Left ventricle myocardium inferior (tissue), 1 donor: ENCODE measurements at regions not wholly inside any gene's neighbourhood (a gene's known extent, or its start where the extent isn't known, plus 50 kb on each side); places are given as distances from the start of the nearest gene placed in this dataset.

Source experiments
- DNase-seq: peaks from one replicate; pipeline ENCODE4 v3.0.0-alpha.2; 2020
- H3K27ac ChIP-seq: fragments of 200-600 bp; replicated peaks from 2 replicates; pipeline ENCODE4 v1.8.0; 2021
- H3K27me3 ChIP-seq: fragments of 200-600 bp; 2 replicates; pipeline ENCODE4 v1.8.0; 2021; ENCODE audit warnings: low read depth
- H3K36me3 ChIP-seq: fragments of 200-600 bp; 2 replicates; pipeline ENCODE4 v1.8.0; 2021
- H3K4me1 ChIP-seq: fragments of 200-600 bp; 2 replicates; pipeline ENCODE4 v1.8.0; 2021
- H3K4me3 ChIP-seq: fragments of 200-600 bp; 2 replicates; pipeline ENCODE4 v1.8.0; 2021; ENCODE audit warnings: mild to moderate bottlenecking, moderate library complexity
- H3K9me3 ChIP-seq: fragments of 200-600 bp; replicated peaks from 2 replicates; pipeline ENCODE4 v1.8.0; 2021
- CTCF ChIP-seq: fragments of 200-600 bp; IDR thresholded peaks from 2 replicates; pipeline ENCODE4 v1.8.0; 2021; ENCODE audit warnings: antibody characterized with exemption, mild to moderate bottlenecking, borderline replicate concordance
- intact Hi-C: fragments of 100-400 bp; cut with micrococcal nuclease; formaldehyde crosslinking; loops from one replicate; pipeline ENCODE4 v1.11.0; 2022
- donor health status: DM: no; HTN: yes; CAD: no; lungs with severe emphysema.

DNA sequence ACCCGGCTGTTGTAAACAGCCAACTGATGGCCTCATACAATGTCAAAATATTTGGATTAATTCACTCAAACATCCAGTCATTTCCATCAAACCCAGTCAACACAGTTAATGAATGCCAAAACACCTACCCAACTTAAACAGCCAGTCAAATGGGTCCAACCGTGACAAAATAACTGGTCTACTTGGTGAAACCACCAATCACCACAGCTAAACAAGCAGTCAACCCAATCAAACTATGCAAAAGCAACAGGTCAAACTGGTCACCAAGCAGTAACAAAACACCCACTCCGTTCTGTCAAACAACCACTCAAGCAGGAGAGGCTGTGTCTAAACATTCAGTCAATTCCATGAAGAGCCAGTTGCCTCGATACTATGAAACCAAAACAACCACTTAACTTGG, 119.2 kb downstream of the FOXD2 start:
- Histone ChIP-seq H3K9me3 (no peaks in the 10 kb centered on the region), H3K27me3 (peaks cover 88% of the 10 kb centered on the region), H3K4me1 (peaks cover 14% of the 10 kb centered on the region), H3K27ac (no peak overlapping the region), H3K4me3 (no peak overlapping the region), H3K36me3 (no peaks in the 10 kb centered on the region)
- intact Hi-C loops, result no loop called here
- TF ChIP-seq CTCF, result no peak
- no peak for DNase-seq

DNA sequence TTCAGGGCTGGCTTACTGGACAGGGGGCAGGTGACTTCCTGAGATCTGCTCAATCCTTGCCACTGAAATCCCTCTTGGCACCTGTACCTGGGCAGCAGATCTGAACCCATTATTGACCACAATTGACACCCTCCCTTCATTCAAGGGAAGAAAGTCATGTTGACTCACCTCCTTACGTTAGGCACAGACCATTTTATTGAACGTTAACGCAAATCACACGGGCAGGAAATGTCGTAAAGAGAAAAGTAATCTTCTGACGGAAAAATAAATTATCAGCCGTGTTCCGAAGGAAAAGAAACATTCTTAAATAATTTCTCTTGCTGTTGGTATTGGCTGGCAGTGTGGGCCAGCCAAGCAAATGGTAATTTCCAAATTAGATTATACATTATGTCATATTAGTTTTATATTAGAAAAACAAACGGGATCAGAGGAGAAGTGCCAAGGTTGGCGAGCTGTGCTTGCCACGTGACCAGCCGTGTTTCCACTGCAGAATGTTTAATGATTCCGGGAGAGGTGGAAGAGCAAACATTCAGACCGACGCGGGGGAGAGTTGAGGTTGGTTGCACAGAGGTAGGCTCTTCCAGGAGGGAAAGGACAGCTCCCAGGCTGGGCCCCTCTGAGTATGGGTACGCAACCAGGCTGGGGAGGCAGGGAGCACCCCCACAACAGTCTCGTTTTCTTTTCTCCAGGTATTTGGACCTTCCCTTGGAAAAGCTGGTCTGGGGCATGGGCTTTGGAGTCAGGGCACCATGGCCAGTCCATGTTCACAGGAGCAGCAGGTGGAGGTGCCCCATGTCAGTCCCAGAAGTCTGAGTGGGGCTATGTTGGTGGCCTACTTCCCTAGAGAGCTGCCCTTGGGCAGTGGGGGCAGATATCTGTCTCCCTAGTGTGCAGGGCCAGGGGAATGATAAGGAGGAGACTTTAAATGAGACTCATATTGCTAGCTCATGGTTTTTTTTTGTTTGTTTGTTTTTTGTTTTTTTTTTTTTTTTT, 121.1 kb downstream of the FOXD2 start:
- intact Hi-C loops, result no loop called here
- no peak overlapping the region for H3K27ac ChIP-seq
- peaks cover 77% of the 10 kb centered on the region for H3K27me3 ChIP-seq
- no peak for TF ChIP-seq CTCF
- no peak overlapping the region for H3K4me3 ChIP-seq
- H3K9me3 ChIP-seq, result no peaks in the 10 kb centered on the region
- H3K4me1 ChIP-seq, result peaks cover 17% of the 10 kb centered on the region
- DNase-seq, result no peak
- no peaks in the 10 kb centered on the region for H3K36me3 ChIP-seq

DNA sequence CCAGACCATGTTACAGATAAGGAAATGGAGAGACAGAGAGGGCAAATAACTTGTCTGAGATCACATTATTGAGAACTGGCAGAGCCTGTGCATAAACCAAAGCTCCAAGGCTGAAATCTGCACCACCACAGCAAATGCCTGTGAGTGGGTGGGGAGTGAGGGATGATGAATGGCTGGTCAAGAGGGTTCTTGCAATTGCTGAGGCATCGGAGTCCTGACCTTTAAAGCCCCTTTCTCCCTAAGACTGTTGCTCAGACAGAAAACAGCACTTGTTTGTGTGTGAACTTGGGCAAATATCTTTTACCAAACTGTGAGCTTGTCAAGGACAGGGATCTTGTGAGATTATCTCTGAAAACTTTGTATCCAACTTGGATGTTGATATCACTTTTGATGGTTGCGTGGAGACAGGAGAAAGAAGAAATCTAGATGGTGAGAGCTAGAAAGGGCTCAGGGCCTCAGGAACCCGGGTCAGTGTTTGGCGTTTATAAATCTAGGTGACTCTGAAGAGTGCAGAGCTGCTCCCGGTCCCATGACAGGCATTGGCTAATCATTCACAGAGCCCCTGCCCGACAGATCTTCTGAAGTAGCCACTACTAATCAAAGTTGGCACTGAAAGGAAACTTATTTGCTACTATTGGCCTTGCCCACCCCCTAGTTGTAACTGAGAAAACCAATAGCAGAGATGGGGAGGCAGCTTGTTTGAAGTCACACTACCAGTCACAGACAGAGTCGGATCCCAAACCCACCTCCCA, 122.3 kb downstream of the FOXD2 start:
- Histone ChIP-seq H3K4me1 (peaks cover 17% of the 10 kb centered on the region), H3K27me3 (peaks cover 64% of the 10 kb centered on the region), H3K27ac (no peak overlapping the region), H3K9me3 (no peaks in the 10 kb centered on the region), H3K4me3 (no peak overlapping the region), H3K36me3 (no peaks in the 10 kb centered on the region)
- no peak for TF ChIP-seq CTCF
- no peak for DNase-seq
- intact Hi-C loops, result no loop called here

DNA sequence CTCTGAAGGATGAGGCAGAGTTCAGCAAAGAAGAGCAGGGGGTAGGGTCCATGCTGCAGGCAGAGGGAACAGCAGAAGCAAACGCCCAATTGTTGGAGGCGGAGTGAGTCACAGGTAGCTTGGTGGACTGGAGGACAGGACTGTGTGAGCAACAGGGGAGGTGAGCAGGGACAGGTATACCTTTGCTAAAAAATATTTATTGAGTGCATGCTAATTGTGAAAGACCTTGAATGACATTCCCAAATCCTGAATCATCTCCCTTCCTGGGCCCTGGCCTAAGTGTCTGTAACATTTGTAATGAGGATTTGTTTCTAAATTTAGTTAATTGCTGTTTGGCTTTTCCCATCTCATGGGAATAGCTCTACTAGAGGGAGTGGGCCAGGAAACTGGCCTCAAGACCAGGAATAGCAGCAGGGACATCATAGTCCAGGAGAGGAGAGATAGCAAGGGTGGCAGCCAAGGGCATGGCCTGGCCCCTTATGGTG, 123.7 kb downstream of the FOXD2 start:
- peaks cover 17% of the 10 kb centered on the region for H3K4me1 ChIP-seq
- peaks cover 60% of the 10 kb centered on the region for H3K27me3 ChIP-seq
- H3K27ac ChIP-seq, result no peak overlapping the region
- DNase-seq, result no peak
- no peaks in the 10 kb centered on the region for H3K9me3 ChIP-seq
- no peak overlapping the region for H3K4me3 ChIP-seq
- H3K36me3 ChIP-seq, result no peaks in the 10 kb centered on the region
- no peak for TF ChIP-seq CTCF
- intact Hi-C loops, result no loop called here

- Histone ChIP-seq H3K4me1 (peaks cover 17% of the 10 kb centered on the region), H3K9me3 (no peaks in the 10 kb centered on the region), H3K27ac (no peak overlapping the region), H3K36me3 (no peaks in the 10 kb centered on the region), H3K27me3 (peaks cover 60% of the 10 kb centered on the region), H3K4me3 (no peak overlapping the region)
- no peak for TF ChIP-seq CTCF
- DNase-seq, result no peak
- intact Hi-C loops, result no loop called here
Measured at GRCh38 chr1:47562147-47562546, 124.3 kb downstream of the FOXD2 start.
